ENCODE measurements at regions not wholly inside any gene's neighbourhood (a gene's known extent, or its start where the extent isn't known, plus 50 kb on each side); places are given as distances from the start of the nearest gene placed in this dataset.
A peak's percentile ranks its signal among the peaks of the same experiment; 100 is the strongest.

DNA sequence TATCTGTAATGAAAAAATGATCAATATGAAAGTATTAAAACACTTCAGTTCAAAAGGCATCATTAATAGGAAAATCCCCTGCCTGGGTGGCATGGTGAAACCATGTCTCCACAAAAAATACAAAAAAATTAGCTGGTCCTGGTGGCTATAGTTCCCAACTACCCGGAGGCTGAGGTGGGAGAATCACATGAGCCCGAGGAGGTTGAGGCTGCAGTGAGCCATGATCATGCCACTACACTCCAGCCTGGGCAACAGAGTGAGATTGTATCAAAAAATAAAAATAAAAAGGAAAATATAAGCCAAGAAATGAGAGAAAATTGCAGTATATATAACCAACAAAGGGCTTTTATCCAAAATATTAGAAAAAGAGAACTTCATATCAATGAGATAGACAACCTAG, 71.6 kb upstream of the MYCN start:
- no peak for ATAC-seq

DNA sequence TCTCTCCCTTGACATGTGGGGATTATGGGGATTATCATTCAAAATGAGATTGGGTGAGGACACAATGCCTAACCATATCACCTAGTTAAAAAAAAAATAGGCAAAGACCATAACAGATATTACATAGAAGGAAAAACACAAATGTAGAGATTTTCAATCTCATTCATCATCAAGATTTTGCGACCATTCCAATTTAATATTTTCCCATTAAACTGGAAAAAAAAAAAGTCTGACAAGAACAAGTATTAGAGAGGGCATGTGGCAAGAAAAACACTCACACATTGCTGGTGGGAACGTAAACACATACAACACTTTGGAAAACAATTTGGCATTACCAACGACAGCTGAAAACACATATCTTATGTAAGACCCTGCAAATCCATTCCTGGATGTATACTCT, 71.0 kb upstream of the MYCN start:
- no peak for ATAC-seq

GRCh38 chr2:15869871-15870270, 70.5 kb upstream of the MYCN start:
- no peak for ATAC-seq

DNA sequence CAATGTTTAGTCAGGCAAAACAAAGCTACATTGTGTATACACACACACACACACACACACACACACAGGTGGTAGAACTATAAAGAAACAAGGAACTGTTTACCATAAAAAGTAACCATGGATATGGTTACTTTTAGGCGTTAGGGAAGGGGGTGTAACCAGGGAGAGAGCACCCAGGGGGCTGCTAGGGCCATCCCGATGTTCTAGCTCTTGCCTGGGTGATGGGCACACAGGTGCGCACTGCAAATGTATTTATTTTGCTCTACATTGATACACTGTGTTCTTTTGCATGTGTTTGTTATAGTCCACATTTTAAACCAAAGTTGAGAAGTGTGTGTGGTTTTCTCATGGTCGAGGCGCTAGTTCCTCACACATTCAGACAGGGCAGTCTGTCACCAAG, 69.8 kb upstream of the MYCN start:
- ATAC-seq: no peak

DNA sequence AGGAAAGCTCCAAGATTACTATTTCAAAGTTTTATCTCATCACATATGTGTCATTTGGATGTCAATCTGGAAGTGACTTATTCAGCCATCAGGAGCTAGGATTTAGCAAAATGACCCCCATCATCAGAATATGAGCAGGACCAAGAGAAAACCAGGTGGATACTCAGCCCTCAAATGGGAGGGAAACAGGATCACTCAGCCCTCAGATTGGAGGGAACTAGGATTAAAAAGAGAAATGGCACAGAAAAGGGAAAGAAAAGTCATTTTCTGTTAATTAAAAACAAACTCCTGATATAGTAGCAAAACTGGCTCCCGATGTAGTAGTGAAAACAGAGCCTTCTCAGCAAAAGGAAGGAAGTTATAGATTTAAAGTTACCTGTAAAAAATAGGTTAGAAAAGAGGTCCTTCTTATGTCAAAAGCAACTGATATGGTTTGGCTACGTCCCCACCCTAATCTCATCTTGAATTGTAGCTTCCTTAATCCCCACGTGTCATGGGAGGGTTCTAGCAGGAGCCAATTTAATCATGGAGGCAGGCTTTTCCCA, 69.0 kb upstream of the MYCN start:
- no peak for ATAC-seq

GRCh38 chr2:15872854-15873253, 67.5 kb upstream of the MYCN start:
- no peak for ATAC-seq

GRCh38 chr2:15874321-15874720, 66.0 kb upstream of the MYCN start:
- ATAC-seq: peak; percentile 82

DNA sequence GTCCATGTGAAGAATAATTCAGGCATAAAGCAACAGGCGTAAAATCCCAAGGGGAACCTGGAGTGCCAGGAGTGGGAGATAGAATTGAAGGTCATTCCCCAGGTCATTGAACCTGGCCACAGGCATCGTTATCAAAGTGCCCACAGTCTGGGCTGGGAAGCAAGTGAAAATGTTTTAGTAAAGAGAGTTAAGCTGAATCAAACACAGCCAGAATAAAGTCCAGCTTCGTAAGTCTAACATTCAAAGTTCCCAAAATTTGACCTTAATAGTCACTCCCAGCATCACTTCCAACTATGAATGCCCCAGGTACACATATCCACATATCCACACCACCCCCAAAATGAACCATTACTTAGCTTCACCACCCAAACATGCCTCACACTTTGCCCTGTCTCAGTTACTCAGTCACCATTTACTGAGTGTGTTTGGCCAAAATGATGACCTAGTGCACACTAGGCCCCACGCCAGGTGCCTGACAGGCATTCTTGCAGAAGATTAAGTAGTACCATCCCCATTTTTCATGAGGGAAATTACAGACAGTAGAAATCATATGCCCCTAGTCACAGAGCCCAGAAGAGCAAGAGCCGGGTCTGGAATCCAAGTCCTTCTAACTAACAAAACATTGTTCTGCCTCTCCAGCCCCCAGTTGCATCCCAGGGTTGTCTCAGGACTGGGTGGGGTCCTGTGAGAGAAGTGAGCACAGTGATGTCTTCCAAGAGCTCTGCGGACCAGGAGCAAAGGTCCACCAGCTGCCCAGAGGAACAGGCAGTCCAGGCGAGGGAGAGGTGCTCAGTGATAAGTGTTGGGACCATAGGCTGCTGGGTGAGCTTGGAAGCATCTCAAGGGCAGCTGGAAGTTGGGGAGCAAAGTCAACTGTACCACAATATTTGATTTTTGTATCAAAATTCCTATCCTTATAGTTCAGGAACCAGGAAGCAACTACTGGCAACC, 65.2 kb upstream of the MYCN start:
- ATAC-seq: no peak

DNA sequence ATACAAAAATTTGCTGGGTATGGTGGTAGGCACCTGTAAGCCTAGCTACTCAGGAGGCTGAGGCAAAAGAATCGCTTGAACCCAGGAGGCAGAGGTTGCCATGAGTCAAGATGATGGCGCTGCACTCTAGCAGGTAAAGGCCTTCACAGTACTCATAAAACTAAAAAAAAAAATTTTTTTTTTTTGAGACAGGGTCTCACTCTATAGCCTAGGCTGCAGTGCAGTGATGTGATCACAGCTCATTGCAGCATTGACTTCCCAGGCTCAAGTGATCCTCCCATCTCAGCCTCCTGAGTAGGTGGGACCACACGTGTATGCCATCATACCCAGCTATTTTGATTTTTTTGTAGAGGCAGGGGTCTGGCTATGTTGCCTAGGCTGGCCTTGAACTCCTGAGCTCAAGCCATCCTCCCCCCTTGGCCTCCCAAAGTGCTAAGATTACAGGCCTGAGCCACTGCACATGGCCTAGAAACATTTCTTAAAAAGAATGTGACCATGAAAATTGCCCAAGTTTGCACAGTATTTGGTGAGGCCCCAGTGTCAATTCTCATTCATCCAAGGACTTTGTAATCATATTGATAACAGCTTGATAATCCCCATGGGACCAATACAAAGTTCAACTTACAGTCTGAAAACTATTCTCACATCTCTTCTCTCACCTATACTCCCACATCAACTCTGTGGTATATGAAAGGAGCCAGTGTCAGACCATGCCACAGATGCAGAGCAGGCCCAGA, 64.2 kb upstream of the MYCN start:
- no peak for ATAC-seq

DNA sequence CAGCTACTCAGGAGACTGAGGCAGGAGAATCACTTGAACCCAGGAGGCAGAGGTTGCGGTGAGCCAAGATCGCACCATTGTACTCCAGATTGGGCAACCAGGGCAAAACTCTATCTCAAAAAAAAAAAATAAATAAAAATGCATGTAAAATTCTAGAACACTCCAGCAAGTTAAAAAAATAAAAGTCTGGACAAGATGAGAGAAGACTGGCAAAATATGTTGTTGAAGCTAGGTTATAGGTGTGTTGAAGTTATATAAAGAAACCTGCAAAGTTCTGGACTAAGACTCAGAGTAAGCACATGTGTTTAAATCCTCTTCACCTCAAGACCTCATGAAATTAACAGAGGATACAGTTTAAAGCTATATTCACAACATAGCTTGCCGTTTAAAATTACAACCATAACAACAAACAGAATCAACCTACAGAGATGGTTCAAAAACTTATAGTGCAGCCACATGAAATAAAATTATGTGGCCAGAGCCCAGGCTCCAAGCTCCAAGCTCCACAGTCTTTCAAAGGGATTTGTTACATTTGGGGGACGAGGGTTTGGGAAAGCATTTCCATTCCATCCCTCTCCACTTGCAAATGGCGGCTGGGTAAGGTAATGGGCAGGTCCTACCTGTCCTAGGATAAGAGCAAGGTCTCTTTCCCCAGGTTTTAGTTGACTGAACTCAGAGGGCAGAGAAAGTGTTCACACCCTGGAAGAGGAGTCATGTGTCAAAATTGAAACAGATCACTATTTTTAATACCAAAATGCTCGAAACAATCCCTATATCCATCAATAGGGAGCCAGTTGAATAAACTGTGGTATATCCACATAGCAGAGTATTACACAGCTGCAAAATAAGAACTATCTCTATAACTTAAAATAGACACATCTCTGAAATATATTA, 59.9 kb upstream of the MYCN start:
- no peak for ATAC-seq

GRCh38 chr2:15881120-15881433, 59.3 kb upstream of the MYCN start:
- no peak for ATAC-seq

DNA sequence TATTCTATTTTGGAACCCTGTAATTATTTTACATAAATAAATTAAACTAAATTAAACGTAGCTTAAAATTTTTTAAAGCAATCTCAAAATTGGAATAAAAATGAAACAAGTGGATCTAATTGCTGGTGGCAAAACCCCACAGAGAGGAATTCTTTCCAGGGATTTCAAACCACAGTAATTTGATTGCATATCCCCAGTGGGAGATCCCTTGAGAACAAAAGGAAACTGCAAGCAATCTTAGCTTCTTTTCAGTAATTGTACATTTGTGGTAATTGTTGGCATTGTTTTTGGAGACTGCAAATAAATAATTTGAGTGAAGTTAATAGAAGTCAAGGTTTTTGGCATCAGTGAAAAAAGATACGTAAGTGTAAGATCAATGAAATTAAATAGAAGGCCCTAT, 58.7 kb upstream of the MYCN start:
- ATAC-seq: no peak

GRCh38 chr2:15882761-15883497, 57.4 kb upstream of the MYCN start:
- ATAC-seq: no peak

DNA sequence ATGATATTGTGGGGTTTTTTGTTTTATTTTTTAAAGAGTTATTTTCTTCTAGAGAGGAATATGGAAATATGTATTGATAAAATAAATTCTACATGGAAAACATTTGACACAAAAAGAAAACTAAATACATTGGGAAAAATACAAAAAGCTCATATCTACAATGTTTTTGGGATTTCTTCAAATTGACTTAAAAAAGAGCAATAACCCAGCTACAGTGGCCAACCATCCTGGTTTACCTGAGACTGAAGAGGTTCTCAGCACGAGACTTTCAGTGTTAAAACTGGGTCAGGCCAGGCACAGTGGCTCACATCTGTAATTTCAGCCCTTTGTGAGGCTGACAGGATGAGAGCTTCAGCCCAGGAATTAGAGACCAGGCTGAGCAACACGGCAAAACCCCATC, 56.7 kb upstream of the MYCN start:
- ATAC-seq: no peak

DNA sequence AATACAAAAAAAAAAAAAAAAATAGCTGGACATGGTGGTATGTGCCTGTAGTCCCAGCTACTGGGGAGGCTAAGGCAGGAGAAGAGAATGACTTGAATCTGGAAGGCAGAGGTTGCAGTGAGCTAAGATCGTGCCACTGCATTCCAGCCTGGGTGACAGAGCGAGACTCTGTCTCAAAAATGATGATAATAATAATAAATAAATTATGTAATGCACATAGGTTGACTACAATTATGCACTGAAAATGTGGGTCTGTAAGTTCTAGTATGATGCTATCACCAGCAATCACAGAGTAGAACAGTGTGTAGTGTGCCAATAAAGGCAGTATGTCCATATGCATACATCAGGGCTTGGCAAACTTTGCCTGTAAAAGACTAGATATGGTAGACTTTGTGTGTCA, 55.6 kb upstream of the MYCN start:
- no peak for ATAC-seq

- ATAC-seq: no peak
Measured at GRCh38 chr2:15886231-15886630, 54.1 kb upstream of the MYCN start.

GRCh38 chr2:15889442-15890123, 50.8 kb upstream of the MYCN start:
- ATAC-seq: no peak

- ATAC-seq: no peak
Measured at GRCh38 chr2:15890124-15890754, 50.1 kb upstream of the MYCN start.
